ENCODE measurements at regions not wholly inside any gene's neighbourhood (a gene's known extent, or its start where the extent isn't known, plus 50 kb on each side); places are given as distances from the start of the nearest gene placed in this dataset.

DNA sequence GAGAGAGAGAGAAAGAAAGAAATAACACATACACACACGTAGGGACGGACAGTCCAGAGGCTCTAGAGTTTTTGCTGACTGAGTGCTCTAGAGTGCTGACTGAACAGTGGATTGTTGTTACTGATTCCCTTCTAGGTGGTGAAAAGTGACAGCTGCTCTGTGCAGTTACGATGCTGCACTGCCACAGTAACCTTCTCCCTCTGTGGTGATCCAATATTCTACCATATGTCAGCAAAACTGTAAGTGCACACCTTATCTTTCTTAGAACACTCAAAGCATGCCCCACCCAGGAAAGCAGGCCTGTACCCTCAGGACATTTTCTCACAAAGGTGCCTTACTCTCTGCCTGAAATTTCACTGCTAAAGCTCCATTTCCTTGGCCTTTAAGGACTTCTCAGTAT lies 1023.5 kb downstream of the TYW1 start:
- Histone ChIP-seq H3K4me1 (replicated peaks) (no peaks in the 10 kb centered on the region), H3K27ac (no peak overlapping the region), H3K9me3 (no peaks in the 10 kb centered on the region), H3K4me3 (no peak overlapping the region), H3K36me3 (no peaks in the 10 kb centered on the region), H3K27me3 (replicated peaks; ENCODE audit: insufficient read depth) (no peaks in the 10 kb centered on the region)
- WGBS: 94% methylated on average over 3 of the region's 3 CpGs
- TF ChIP-seq, protein P1, sequence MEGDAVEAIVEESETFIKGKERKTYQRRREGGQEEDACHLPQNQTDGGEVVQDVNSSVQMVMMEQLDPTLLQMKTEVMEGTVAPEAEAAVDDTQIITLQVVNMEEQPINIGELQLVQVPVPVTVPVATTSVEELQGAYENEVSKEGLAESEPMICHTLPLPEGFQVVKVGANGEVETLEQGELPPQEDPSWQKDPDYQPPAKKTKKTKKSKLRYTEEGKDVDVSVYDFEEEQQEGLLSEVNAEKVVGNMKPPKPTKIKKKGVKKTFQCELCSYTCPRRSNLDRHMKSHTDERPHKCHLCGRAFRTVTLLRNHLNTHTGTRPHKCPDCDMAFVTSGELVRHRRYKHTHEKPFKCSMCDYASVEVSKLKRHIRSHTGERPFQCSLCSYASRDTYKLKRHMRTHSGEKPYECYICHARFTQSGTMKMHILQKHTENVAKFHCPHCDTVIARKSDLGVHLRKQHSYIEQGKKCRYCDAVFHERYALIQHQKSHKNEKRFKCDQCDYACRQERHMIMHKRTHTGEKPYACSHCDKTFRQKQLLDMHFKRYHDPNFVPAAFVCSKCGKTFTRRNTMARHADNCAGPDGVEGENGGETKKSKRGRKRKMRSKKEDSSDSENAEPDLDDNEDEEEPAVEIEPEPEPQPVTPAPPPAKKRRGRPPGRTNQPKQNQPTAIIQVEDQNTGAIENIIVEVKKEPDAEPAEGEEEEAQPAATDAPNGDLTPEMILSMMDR (IDR thresholded peaks at IDR 0.05): no peak
- no peak for TF ChIP-seq POLR2AphosphoS5 (IDR thresholded peaks at IDR 0.05)
- no peak for TF ChIP-seq POLR2A (IDR thresholded peaks at IDR 0.05)
- no peak for DNase-seq (ENCODE audit: low spot score)
- intact Hi-C loops (cut with DNase I): no loop called here

DNA sequence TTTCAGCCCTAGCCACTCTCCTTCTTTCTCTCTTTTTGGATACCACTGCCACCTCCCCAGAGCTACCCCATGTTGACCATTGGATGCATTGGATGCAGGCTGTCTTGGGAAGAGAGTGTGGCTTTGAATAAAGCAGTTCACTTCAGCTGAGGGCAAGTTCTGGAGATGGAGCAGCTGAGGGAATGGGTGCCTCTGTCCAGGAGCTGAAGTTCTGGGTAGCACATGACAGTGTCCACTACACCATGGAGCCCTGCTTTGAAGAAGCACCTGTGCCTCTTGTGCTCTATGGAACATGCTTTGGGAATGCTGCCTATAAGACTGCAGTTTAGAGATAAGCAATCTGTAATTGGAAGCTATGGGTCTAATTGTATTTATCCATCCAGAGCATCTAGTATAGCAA lies 1028.7 kb downstream of the TYW1 start:
- DNase-seq (ENCODE audit: low spot score): no peak
- no peaks in the 10 kb centered on the region for H3K27me3 ChIP-seq (replicated peaks; ENCODE audit: insufficient read depth)
- no peak overlapping the region for H3K4me3 ChIP-seq
- H3K36me3 ChIP-seq: no peaks in the 10 kb centered on the region
- H3K9me3 ChIP-seq: no peaks in the 10 kb centered on the region
- no peaks in the 10 kb centered on the region for H3K4me1 ChIP-seq (replicated peaks)
- intact Hi-C loops (cut with DNase I): no loop called here
- no peak overlapping the region for H3K27ac ChIP-seq
- TF ChIP-seq POLR2A (IDR thresholded peaks at IDR 0.05): no peak
- TF ChIP-seq POLR2AphosphoS5 (IDR thresholded peaks at IDR 0.05): no peak
- TF ChIP-seq, protein P1 (IDR thresholded peaks at IDR 0.05): no peak

DNA sequence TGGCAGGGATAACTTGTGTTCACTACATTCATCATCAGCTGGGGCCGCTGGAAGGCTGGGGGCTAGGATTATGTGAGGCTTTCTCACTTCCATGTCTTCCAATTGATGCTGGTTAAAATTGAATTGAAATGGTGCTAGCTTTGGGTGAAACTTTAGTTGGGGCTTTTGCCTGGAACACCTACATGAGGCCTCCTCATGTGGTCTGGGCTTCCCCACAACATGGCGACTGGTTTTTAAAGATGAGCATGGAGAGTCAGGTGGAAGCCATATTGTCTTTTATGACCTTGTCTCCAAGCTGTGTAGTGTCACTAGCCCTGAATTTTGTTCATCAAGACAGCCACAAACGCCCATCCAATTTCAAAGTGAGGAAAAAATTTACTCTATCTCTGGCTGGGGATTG lies 1033.9 kb downstream of the TYW1 start:
- no peaks in the 10 kb centered on the region for H3K4me1 ChIP-seq (replicated peaks)
- no peak overlapping the region for H3K4me3 ChIP-seq
- intact Hi-C loops (cut with DNase I): no loop called here
- H3K36me3 ChIP-seq: no peaks in the 10 kb centered on the region
- no peak overlapping the region for H3K27ac ChIP-seq
- WGBS: 89% methylated on average over 3 of the region's 3 CpGs
- no peaks in the 10 kb centered on the region for H3K27me3 ChIP-seq (replicated peaks; ENCODE audit: insufficient read depth)
- no peak for TF ChIP-seq POLR2AphosphoS5 (IDR thresholded peaks at IDR 0.05)
- TF ChIP-seq, protein P1 (IDR thresholded peaks at IDR 0.05): no peak
- no peak for TF ChIP-seq POLR2A (IDR thresholded peaks at IDR 0.05)
- no peaks in the 10 kb centered on the region for H3K9me3 ChIP-seq
- no peak for DNase-seq (ENCODE audit: low spot score)

DNA sequence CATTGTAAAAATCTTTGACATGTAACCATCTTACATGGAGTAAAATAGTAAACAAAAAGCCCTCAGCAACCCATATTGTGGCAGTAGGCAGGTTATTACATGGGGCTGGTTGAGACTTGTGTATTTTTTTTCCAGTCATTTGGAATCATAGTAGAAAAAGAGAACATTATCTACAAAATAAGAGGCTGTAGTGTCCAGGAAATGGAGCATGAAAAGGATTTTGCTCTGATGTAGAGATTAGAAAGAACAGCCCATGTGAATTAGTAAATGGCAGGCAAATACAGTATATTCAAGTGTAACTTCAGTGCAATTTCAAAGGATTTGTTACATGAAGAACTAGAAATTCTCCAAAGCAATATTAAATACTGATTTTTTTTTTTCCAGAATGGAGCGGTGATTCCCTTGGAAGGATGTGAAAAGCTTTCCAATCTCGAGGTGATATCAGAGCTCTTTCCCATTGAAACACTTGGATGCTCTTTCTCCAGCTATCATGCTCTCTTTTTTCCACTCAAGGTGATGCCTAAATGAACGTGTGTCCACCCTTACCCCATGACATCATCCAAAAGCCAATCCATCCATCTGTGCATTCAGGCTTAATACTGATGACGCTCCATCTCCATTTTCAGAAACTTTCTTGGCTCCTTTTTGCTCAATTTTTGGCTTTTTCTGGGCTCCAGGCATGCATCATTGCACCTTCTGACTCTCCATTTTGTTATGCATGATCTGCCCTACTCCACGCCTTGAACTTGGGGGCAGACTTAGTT lies 1034.7 kb downstream of the TYW1 start:
- TF ChIP-seq POLR2A (IDR thresholded peaks at IDR 0.05): no peak
- TF ChIP-seq, protein P1 (IDR thresholded peaks at IDR 0.05): no peak
- no peak for TF ChIP-seq POLR2AphosphoS5 (IDR thresholded peaks at IDR 0.05)
- 66% methylated on average over 5 of the region's 5 CpGs for WGBS
- H3K4me3 ChIP-seq: no peak overlapping the region
- no peak for DNase-seq (ENCODE audit: low spot score)
- no peaks in the 10 kb centered on the region for H3K9me3 ChIP-seq
- H3K36me3 ChIP-seq: no peaks in the 10 kb centered on the region
- H3K27me3 ChIP-seq (replicated peaks; ENCODE audit: insufficient read depth): no peaks in the 10 kb centered on the region
- H3K4me1 ChIP-seq (replicated peaks): no peaks in the 10 kb centered on the region
- H3K27ac ChIP-seq: no peak overlapping the region
- intact Hi-C loops (cut with DNase I): no loop called here

DNA sequence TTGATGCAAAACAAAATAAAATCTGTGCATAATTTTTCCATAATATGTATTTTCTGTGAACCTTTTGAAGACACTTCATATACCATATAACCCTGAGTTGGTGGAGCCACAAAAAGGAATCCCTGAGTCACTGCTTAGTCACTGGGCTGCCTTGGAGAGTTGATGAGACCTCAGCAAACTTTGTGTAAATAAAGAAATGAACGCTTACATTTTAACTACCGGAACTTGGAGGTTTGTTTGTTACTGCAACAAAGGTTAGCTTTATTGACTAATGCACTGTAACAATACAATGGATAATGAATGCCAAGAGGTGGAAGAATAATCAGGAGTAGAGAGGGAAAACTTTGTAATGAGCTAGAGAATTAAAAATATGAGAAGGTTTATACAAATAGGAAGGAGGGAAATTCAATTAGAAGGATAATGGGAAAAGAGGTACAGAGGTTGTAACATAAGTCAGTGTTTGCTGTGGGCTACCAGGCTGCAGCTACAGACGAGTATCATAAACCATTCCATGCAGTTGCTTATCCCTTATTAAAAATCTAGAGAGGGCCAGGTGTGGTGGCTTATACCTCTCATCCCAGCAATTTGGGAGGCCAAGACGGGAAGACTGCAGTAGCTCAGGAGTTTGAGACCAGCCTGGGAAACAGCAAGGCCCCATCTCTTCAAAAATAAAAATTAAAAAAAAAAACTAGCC lies 1042.1 kb downstream of the TYW1 start:
- Histone ChIP-seq H3K4me3 (no peak overlapping the region), H3K27ac (no peak overlapping the region), H3K9me3 (no peaks in the 10 kb centered on the region), H3K4me1 (replicated peaks) (no peaks in the 10 kb centered on the region), H3K36me3 (no peaks in the 10 kb centered on the region), H3K27me3 (replicated peaks; ENCODE audit: insufficient read depth) (no peaks in the 10 kb centered on the region)
- intact Hi-C loops (cut with DNase I): no loop called here
- TF ChIP-seq, protein P1 (IDR thresholded peaks at IDR 0.05): no peak
- no peak for TF ChIP-seq POLR2AphosphoS5 (IDR thresholded peaks at IDR 0.05)
- TF ChIP-seq POLR2A (IDR thresholded peaks at IDR 0.05): no peak
- WGBS: 47% methylated on average over 4 of the region's 4 CpGs
- DNase-seq (ENCODE audit: low spot score): no peak
